ENCODE measurements at regions not wholly inside any gene's neighbourhood (a gene's known extent, or its start where the extent isn't known, plus 50 kb on each side); places are given as distances from the start of the nearest gene placed in this dataset.

GRCh38 chr3:83076041-83076440 lies 1314.6 kb upstream of the GBE1 start:
- no peak for DNase-seq

GRCh38 chr3:83074485-83074884 lies 1313.0 kb upstream of the GBE1 start:
- no peak for DNase-seq

- no peak for DNase-seq
Observed at GRCh38 chr3:83065851-83066460, 1304.5 kb upstream of the GBE1 start.

- no peak for DNase-seq
Observed at GRCh38 chr3:83063446-83063845, 1302.0 kb upstream of the GBE1 start.

GRCh38 chr3:83048556-83048955 lies 1287.1 kb upstream of the GBE1 start:
- DNase-seq = no peak

- DNase-seq = no peak
Observed at GRCh38 chr3:83039422-83039821, 1278.0 kb upstream of the GBE1 start.

- no peak for DNase-seq
Observed at GRCh38 chr3:83035704-83036010, 1274.2 kb upstream of the GBE1 start.

GRCh38 chr3:83034806-83035703 lies 1273.6 kb upstream of the GBE1 start:
- no peak for DNase-seq

GRCh38 chr3:83033133-83033532 lies 1271.7 kb upstream of the GBE1 start:
- DNase-seq = no peak

- DNase-seq = no peak
Observed at GRCh38 chr3:83023086-83023485, 1261.6 kb upstream of the GBE1 start.

GRCh38 chr3:83011481-83011880 lies 1250.0 kb upstream of the GBE1 start:
- no peak for DNase-seq

- DNase-seq = no peak
Observed at GRCh38 chr3:83003917-83004316, 1242.5 kb upstream of the GBE1 start.

GRCh38 chr3:83002869-83003445 lies 1241.5 kb upstream of the GBE1 start:
- DNase-seq = no peak

- DNase-seq = no peak
Observed at GRCh38 chr3:82999777-83000176, 1238.3 kb upstream of the GBE1 start.

GRCh38 chr3:82978368-82978767 lies 1216.9 kb upstream of the GBE1 start:
- no peak for DNase-seq

- DNase-seq = no peak
Observed at GRCh38 chr3:82977871-82978270, 1216.4 kb upstream of the GBE1 start.

- no peak for DNase-seq
Observed at GRCh38 chr3:82973791-82974190, 1212.3 kb upstream of the GBE1 start.

- no peak for DNase-seq
Observed at GRCh38 chr3:82960379-82960778, 1198.9 kb upstream of the GBE1 start.

- no peak for DNase-seq
Observed at GRCh38 chr3:82957696-82958095, 1196.3 kb upstream of the GBE1 start.

GRCh38 chr3:82957079-82957478 lies 1195.6 kb upstream of the GBE1 start:
- no peak for DNase-seq

GRCh38 chr3:82954486-82954885 lies 1193.0 kb upstream of the GBE1 start:
- no peak for DNase-seq

- no peak for DNase-seq
Observed at GRCh38 chr3:82942041-82942440, 1180.6 kb upstream of the GBE1 start.

- no peak for DNase-seq
Observed at GRCh38 chr3:82940124-82940523, 1178.7 kb upstream of the GBE1 start.

- DNase-seq = no peak
Observed at GRCh38 chr3:82939491-82940097, 1178.1 kb upstream of the GBE1 start.

All from inflammatory macrophage treated with lipopolysaccharide for 4 hours (primary cell).